GM18507 (cell line): ENCODE measurements at regions not wholly inside any gene's neighbourhood (a gene's known extent, or its start where the extent isn't known, plus 50 kb on each side); places are given as distances from the start of the nearest gene placed in this dataset.
A peak's percentile ranks its signal among the peaks of the same experiment; 100 is the strongest.
"Not testable (repeated sequence)": the region's sequence is repeated elsewhere in the genome, so short reads cannot be mapped to it uniquely, and the experiment has no call there.

ENCODE experiments used
- DNase-seq: peaks from one replicate; pipeline ENCODE4 v3.0.0; 2011; ENCODE audit warnings: low read depth; ENCODE audit not compliant: insufficient read length; ENCODE audit errors: extremely low spot score
- FAIRE-seq: peaks from 2 replicates; lab custom pipeline; 2011; peaks lifted over from hg19 to GRCh38; lab: Jason Lieb, UNC

GRCh38 chr1:83442412-83442811 is 556.5 kb downstream of the TTLL7 start:
- DNase-seq, FAIRE-seq: not testable (repeated sequence)

GRCh38 chr1:83440586-83440985 is 558.3 kb downstream of the TTLL7 start:
- DNase-seq = not testable (repeated sequence)
- FAIRE-seq = peak; percentile 51

- not testable (repeated sequence) for DNase-seq, FAIRE-seq
Observed at GRCh38 chr1:83440021-83440420, 558.9 kb downstream of the TTLL7 start.

- DNase-seq = not testable (repeated sequence)
- FAIRE-seq = peak; percentile 29
Observed at GRCh38 chr1:83438316-83438715, 560.6 kb downstream of the TTLL7 start.

- DNase-seq, FAIRE-seq: not testable (repeated sequence)
Observed at GRCh38 chr1:83435336-83435735, 563.6 kb downstream of the TTLL7 start.

GRCh38 chr1:83427566-83427965 is 571.4 kb downstream of the TTLL7 start:
- DNase-seq, FAIRE-seq: not testable (repeated sequence)

- not testable (repeated sequence) for DNase-seq
- FAIRE-seq = peak; percentile 54
Observed at GRCh38 chr1:83423382-83423781, 575.5 kb downstream of the TTLL7 start.

GRCh38 chr1:83418558-83418957 is 580.4 kb downstream of the TTLL7 start:
- no peak for DNase-seq
- no peak for FAIRE-seq

GRCh38 chr1:83413839-83414107 is 585.2 kb downstream of the TTLL7 start:
- not testable (repeated sequence) for DNase-seq, FAIRE-seq

- not testable (repeated sequence) for FAIRE-seq, DNase-seq
Observed at GRCh38 chr1:83410746-83411413, 588.1 kb downstream of the TTLL7 start.

- not testable (repeated sequence) for FAIRE-seq
Observed at GRCh38 chr1:83406693-83407371, 592.1 kb downstream of the TTLL7 start.

GRCh38 chr1:83405789-83406188 is 593.1 kb downstream of the TTLL7 start:
- DNase-seq, FAIRE-seq: not testable (repeated sequence)

More at GRCh38 chr1:83406693-83407371, 592.1 kb downstream of the TTLL7 start:
- DNase-seq = not testable (repeated sequence)

GRCh38 chr1:83403500-83403899 is 595.4 kb downstream of the TTLL7 start:
- DNase-seq, FAIRE-seq: not testable (repeated sequence)

GRCh38 chr1:83401146-83401545 is 597.8 kb downstream of the TTLL7 start:
- not testable (repeated sequence) for FAIRE-seq, DNase-seq

- not testable (repeated sequence) for DNase-seq, FAIRE-seq
Observed at GRCh38 chr1:83400173-83400572, 598.8 kb downstream of the TTLL7 start.

GRCh38 chr1:83398125-83398524 is 600.8 kb downstream of the TTLL7 start:
- not testable (repeated sequence) for FAIRE-seq, DNase-seq

GRCh38 chr1:83395130-83395529 is 603.8 kb downstream of the TTLL7 start:
- not testable (repeated sequence) for DNase-seq, FAIRE-seq

- FAIRE-seq, DNase-seq: not testable (repeated sequence)
Observed at GRCh38 chr1:83386946-83387345, 612.0 kb downstream of the TTLL7 start.

- not testable (repeated sequence) for FAIRE-seq, DNase-seq
Observed at GRCh38 chr1:83383107-83383506, 615.8 kb downstream of the TTLL7 start.

GRCh38 chr1:83373018-83373417 is 625.9 kb downstream of the TTLL7 start:
- FAIRE-seq, DNase-seq: not testable (repeated sequence)

- not testable (repeated sequence) for FAIRE-seq, DNase-seq
Observed at GRCh38 chr1:83369853-83370252, 629.1 kb downstream of the TTLL7 start.
